H1 (cell line): ENCODE measurements at regions not wholly inside any gene's neighbourhood (a gene's known extent, or its start where the extent isn't known, plus 50 kb on each side); places are given as distances from the start of the nearest gene placed in this dataset.

ENCODE experiments used
- BACH1 ChIP-seq: IDR thresholded peaks from 2 replicates; pipeline ENCODE4 v1.6.1; 2012; ENCODE audit warnings: low read length, improper control_type of control experiment
- BCL11A ChIP-seq, 2 experiments: IDR thresholded peaks; one replicate each; pipeline ENCODE4 v1.6.1; 2011; ENCODE audit warnings: low read depth in 2 of 2, low read length in 2 of 2, mild to moderate bottlenecking in 2 of 2
- CHD2 ChIP-seq: IDR thresholded peaks from 2 replicates; pipeline ENCODE4 v1.6.1; 2012; ENCODE audit warnings: low read length, improper control_type of control experiment
- EGR1 ChIP-seq: IDR thresholded peaks from 2 replicates; pipeline ENCODE4 v1.6.1; 2011; ENCODE audit warnings: low read depth, low read length, borderline replicate concordance
- FOSL1 ChIP-seq: IDR thresholded peaks from 2 replicates; pipeline ENCODE4 v1.6.1; 2011; ENCODE audit warnings: mild to moderate bottlenecking, low read depth, low read length, moderate library complexity; ENCODE audit not compliant: insufficient read depth
- HDAC6 ChIP-seq: IDR thresholded peaks from one replicate; pipeline ENCODE4 v1.7.1; 2012; ENCODE audit warnings: low read depth, mild to moderate bottlenecking, inconsistent platforms, low read length, moderate library complexity
- JUND ChIP-seq: IDR thresholded peaks from 2 replicates; pipeline ENCODE4 v1.6.1; 2011; ENCODE audit warnings: mild to moderate bottlenecking, improper control_type of control experiment, low read length
- KDM4A ChIP-seq: IDR thresholded peaks from one replicate; pipeline ENCODE4 v1.7.1; 2012; ENCODE audit warnings: low read depth, mild to moderate bottlenecking, moderate library complexity, low read length, inconsistent platforms; ENCODE audit not compliant: severe bottlenecking
- MAFK ChIP-seq: IDR thresholded peaks from 2 replicates; pipeline ENCODE4 v1.6.1; 2012; ENCODE audit warnings: low read depth, mild to moderate bottlenecking, improper control_type of control experiment, low read length
- NRF1 ChIP-seq: IDR thresholded peaks from 2 replicates; pipeline ENCODE4 v1.6.1; 2011; ENCODE audit warnings: mild to moderate bottlenecking, low read depth, low read length, improper control_type of control experiment
- POLR2AphosphoS5 ChIP-seq: IDR thresholded peaks from 2 replicates; pipeline ENCODE4 v1.6.1; 2011; ENCODE audit warnings: low read depth, low read length
- POU5F1 ChIP-seq: IDR thresholded peaks from 2 replicates; pipeline ENCODE4 v1.6.1; 2011; ENCODE audit warnings: low read depth, mild to moderate bottlenecking, low read length, moderate library complexity
- SAP30 ChIP-seq: fragments of 300-600 bp; sonication (generic); IDR thresholded peaks from 2 replicates; pipeline ENCODE4 v1.7.1; 2012; ENCODE audit warnings: low read length, moderate library complexity, mild to moderate bottlenecking, inconsistent platforms; ENCODE audit not compliant: insufficient read depth, insufficient replicate concordance
- SIRT6 ChIP-seq: IDR thresholded peaks from one replicate; pipeline ENCODE4 v1.7.1; 2012; ENCODE audit warnings: low read length, inconsistent platforms
- SIX5 ChIP-seq: IDR thresholded peaks from 2 replicates; pipeline ENCODE4 v1.6.1; 2011; ENCODE audit warnings: mild to moderate bottlenecking, low read depth, low read length
- SP2 ChIP-seq: IDR thresholded peaks from 2 replicates; pipeline ENCODE4 v1.6.1; 2012; ENCODE audit warnings: mild to moderate bottlenecking, low read length, inconsistent platforms
- SP4 ChIP-seq: IDR thresholded peaks from 2 replicates; pipeline ENCODE4 v1.6.1; 2012; ENCODE audit warnings: low read length, inconsistent platforms
- SRF ChIP-seq: IDR thresholded peaks from 2 replicates; pipeline ENCODE4 v1.6.1; 2011; ENCODE audit warnings: mild to moderate bottlenecking, low read depth, low read length, moderate library complexity
- SUZ12 ChIP-seq: fragments of 200-600 bp; sonication (generic); IDR thresholded peaks from 2 replicates; pipeline ENCODE4 v1.6.1; 2012; ENCODE audit warnings: mild to moderate bottlenecking, inconsistent platforms, low read length, moderate library complexity, mixed read lengths
- TEAD4 ChIP-seq: IDR thresholded peaks from 2 replicates; pipeline ENCODE4 v1.6.1; 2012; ENCODE audit warnings: low read depth, low read length, inconsistent platforms, mixed read lengths
- YY1 ChIP-seq: IDR thresholded peaks from 2 replicates; pipeline ENCODE4 v1.6.1; 2011; ENCODE audit warnings: low read depth, mild to moderate bottlenecking, low read length

DNA sequence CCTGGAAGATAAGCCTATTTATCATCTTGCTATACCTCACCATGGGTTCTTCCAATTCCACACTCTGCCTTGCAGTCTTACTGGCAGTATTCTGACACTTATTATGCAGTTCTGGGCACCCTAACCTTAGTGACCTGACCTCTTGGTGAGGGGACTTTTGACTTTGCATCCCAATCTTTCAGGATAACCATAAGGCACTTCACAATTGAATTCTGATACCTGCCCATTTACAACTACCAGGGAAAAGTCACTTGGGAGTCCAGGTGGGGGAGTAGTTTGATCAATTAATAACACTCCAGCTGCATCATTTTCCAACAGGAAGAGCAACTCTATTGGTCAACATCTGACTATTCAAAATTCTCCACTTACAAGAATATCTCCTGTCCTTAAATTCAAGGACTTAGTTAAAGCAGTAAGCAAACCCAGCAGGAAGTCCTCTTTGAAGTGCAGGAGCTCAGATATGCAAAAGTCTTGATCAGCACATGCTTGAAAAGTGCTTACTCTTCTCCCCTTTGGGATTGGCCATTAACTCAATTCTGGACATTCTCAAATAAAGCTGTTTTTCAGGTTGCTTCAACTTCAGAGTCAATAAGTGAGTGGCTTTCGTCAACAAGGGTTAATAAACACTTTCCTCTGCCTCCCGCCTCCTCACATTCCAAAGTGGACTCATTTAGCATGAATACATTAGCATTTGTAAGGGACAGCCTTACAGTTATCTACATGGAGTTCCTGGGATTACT is 177.4 kb upstream of the NRIP1 start (continued):
- TF ChIP-seq SAP30 (no peak), TEAD4 (peak; percentile 57), YY1 (no peak), BACH1 (no peak), BCL11A (IDR thresholded peaks at IDR 0.05; ENCODE audit: low read depth in 2 of 2, low read length in 2 of 2) (no peak), HDAC6 (no peak), SIX5 (no peak), FOSL1 (no peak), JUND (no peak), EGR1 (no peak), SUZ12 (no peak), SP4 (no peak), POU5F1 (0 out of 2 replicates have a peak, but pooled peaks have one; percentile 32), SP2 (no peak), KDM4A (no peak), POLR2AphosphoS5 (peak; percentile 88), NRF1 (no peak), MAFK (no peak), SRF (no peak), CHD2 (no peak), SIRT6 (no peak)
